ENCODE measurements at regions not wholly inside any gene's neighbourhood (a gene's known extent, or its start where the extent isn't known, plus 50 kb on each side); places are given as distances from the start of the nearest gene placed in this dataset.

GRCh38 chr10:45199205-45199740 lies 116.1 kb downstream of the OR13A1 start:
- H3K27ac ChIP-seq: no peak overlapping the region
- TF ChIP-seq, protein P1, sequence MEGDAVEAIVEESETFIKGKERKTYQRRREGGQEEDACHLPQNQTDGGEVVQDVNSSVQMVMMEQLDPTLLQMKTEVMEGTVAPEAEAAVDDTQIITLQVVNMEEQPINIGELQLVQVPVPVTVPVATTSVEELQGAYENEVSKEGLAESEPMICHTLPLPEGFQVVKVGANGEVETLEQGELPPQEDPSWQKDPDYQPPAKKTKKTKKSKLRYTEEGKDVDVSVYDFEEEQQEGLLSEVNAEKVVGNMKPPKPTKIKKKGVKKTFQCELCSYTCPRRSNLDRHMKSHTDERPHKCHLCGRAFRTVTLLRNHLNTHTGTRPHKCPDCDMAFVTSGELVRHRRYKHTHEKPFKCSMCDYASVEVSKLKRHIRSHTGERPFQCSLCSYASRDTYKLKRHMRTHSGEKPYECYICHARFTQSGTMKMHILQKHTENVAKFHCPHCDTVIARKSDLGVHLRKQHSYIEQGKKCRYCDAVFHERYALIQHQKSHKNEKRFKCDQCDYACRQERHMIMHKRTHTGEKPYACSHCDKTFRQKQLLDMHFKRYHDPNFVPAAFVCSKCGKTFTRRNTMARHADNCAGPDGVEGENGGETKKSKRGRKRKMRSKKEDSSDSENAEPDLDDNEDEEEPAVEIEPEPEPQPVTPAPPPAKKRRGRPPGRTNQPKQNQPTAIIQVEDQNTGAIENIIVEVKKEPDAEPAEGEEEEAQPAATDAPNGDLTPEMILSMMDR (conservative IDR thresholded peaks at IDR 0.05): no peak
- no peak for TF ChIP-seq ZFX (IDR thresholded peaks at IDR 0.05)

GRCh38 chr10:45201271-45201670 lies 114.1 kb downstream of the OR13A1 start:
- TF ChIP-seq ZFX (IDR thresholded peaks at IDR 0.05): no peak
- TF ChIP-seq, protein P1 (conservative IDR thresholded peaks at IDR 0.05): no peak
- H3K27ac ChIP-seq: no peak overlapping the region

DNA sequence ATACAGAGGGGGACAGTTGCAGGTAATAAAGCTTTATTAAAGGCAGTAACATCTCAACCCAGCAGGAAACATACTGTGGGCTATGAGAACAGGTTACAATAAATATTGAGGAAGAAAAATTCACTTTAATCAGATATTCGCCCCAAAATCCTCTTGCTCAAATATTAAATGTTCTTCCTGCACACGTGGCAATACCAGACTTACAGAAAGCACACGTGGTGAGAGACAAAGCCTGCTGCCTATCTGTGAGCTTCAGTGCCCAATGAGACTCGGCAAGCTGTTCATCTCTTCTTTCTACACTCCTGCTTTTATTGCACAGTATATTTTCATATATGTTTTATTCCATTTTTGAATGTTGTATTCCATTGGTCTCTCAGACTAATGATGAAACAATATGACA lies 113.2 kb downstream of the OR13A1 start:
- TF ChIP-seq, protein P1 (conservative IDR thresholded peaks at IDR 0.05): no peak
- TF ChIP-seq ZFX (IDR thresholded peaks at IDR 0.05): no peak
- H3K27ac ChIP-seq: no peak overlapping the region

DNA sequence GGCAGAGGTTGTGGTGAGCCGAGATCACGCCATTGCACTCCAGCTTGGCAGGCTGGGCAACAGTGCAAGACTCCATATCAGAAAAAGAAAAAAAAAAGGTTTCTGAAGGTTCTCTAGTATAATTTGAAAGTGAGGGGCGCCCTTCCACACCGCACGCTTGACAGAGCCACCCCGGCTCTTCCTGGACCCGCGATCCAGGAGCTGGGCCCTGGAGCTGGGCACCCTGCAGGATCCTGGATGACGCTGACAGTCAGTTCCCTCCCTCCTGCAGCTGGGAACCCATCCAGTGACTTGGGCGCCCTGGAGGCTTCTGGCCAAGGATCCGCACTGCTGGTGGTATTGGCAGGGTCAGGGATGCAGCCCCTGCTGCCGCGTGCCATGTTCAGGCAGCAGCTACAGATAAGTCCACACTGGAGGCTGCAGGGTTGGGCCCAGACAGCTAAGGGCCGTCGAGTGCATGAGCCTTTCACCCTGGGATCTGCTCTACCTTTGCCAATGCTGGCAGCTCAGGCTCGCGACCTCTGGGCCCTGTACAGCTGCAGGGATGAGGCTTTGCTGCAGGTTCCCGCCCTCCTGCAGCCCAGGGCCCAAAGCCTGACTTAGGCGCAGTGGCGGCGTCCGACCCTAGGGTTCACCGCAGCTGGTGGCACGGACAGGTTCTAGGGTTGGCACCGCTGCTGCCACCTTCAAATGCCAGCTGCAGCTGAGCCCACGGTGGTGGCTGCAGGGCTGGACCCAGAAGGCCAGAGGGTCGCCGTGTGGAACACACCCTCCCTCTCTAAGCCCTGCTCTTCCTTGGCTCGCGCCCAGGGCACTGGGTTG lies 110.2 kb downstream of the OR13A1 start:
- H3K27ac ChIP-seq: no peak overlapping the region
- TF ChIP-seq ZFX (IDR thresholded peaks at IDR 0.05): no peak
- TF ChIP-seq, protein P1 (conservative IDR thresholded peaks at IDR 0.05): no peak

GRCh38 chr10:45209888-45210287 lies 105.5 kb downstream of the OR13A1 start:
- H3K27ac ChIP-seq: no peak overlapping the region
- no peak for TF ChIP-seq ZFX (IDR thresholded peaks at IDR 0.05)
- TF ChIP-seq, protein P1 (conservative IDR thresholded peaks at IDR 0.05): no peak

DNA sequence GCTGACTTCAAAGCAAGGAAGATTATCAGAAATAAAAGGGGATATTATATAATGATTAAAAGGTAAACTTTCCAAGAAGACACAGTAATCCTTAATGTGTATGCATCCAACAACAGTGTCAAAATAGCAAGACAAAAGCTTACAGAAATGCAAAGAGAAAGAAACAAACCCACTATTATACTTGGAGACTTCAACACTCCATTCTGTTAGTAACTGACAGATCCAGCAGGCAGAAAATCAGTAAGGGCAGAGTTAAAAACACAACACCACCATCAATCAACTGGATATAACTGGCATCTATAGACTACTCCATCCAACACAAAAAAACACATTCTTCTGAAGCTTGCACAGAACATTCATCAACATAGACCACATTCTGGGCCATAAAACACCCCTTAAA lies 103.8 kb downstream of the OR13A1 start:
- no peak for TF ChIP-seq ZFX (IDR thresholded peaks at IDR 0.05)
- TF ChIP-seq, protein P1 (conservative IDR thresholded peaks at IDR 0.05): no peak
- H3K27ac ChIP-seq: no peak overlapping the region

DNA sequence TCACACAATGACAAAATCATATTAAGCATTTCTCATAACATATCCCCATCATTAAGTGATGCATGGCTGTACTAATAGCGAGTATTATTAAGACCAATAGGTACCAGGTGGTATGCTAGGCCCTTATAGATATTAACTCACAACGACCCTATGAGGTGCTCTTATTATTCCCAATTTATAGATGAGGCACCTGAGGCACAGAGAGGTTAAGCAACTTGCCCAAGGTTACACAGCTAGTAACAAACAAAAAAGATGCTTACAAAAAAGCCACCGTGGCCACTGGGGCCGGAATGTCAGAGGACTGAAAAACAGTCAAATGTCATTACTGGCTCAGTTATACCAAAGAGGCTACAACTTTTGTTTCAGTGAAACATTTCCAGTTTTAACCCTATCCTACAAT lies 96.0 kb downstream of the OR13A1 start:
- no peak for TF ChIP-seq ZFX (IDR thresholded peaks at IDR 0.05)
- TF ChIP-seq, protein P1 (conservative IDR thresholded peaks at IDR 0.05): no peak

More for the DNA sequence above, 96.0 kb downstream of the OR13A1 start:
- H3K27ac ChIP-seq: no peak overlapping the region

All from C4-2B (cell line).